RWPE1 (cell line): ENCODE measurements at regions not wholly inside any gene's neighbourhood (a gene's known extent, or its start where the extent isn't known, plus 50 kb on each side); places are given as distances from the start of the nearest gene placed in this dataset.

Experiments used
- CTCF ChIA-PET: fragments of 350-600 bp; sonication (Branson Sonifier 250); formaldehyde crosslinking; extraction: SDS; loops from one replicate; lab custom pipeline; 2021; lab: Yijun Ruan, JAX
- POLR2A ChIA-PET: fragments of 400-600 bp; formaldehyde crosslinking; extraction: SDS; loops from one replicate; lab custom pipeline; 2020; ENCODE audit warnings: antibody characterized with exemption; ENCODE audit not compliant: low non-redundant PET; lab: Yijun Ruan, JAX
- DNase-seq: peaks from one replicate; pipeline ENCODE4 v3.0.0; 2012; ENCODE audit warnings: low spot score
- H3K27ac ChIP-seq: fragments of 450-650 bp; 2 replicates; pipeline ENCODE4 v1.5.1; 2017
- TF ChIP-seq, protein P1 (sequence below): fragments of 450-650 bp; conservative IDR thresholded peaks from 2 replicates; pipeline ENCODE4 v1.5.1; 2017; ENCODE audit warnings: low read depth, mild to moderate bottlenecking

- no peak overlapping the region for H3K27ac ChIP-seq
- no peak for DNase-seq
- ChIA-PET POLR2A (no interaction called here), CTCF (no interaction called here)
- TF ChIP-seq, protein P1, sequence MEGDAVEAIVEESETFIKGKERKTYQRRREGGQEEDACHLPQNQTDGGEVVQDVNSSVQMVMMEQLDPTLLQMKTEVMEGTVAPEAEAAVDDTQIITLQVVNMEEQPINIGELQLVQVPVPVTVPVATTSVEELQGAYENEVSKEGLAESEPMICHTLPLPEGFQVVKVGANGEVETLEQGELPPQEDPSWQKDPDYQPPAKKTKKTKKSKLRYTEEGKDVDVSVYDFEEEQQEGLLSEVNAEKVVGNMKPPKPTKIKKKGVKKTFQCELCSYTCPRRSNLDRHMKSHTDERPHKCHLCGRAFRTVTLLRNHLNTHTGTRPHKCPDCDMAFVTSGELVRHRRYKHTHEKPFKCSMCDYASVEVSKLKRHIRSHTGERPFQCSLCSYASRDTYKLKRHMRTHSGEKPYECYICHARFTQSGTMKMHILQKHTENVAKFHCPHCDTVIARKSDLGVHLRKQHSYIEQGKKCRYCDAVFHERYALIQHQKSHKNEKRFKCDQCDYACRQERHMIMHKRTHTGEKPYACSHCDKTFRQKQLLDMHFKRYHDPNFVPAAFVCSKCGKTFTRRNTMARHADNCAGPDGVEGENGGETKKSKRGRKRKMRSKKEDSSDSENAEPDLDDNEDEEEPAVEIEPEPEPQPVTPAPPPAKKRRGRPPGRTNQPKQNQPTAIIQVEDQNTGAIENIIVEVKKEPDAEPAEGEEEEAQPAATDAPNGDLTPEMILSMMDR, result no peak
These were observed 327.1 kb upstream of the GIMD1 start for GRCh38 chr4:106695501-106696262.

DNA sequence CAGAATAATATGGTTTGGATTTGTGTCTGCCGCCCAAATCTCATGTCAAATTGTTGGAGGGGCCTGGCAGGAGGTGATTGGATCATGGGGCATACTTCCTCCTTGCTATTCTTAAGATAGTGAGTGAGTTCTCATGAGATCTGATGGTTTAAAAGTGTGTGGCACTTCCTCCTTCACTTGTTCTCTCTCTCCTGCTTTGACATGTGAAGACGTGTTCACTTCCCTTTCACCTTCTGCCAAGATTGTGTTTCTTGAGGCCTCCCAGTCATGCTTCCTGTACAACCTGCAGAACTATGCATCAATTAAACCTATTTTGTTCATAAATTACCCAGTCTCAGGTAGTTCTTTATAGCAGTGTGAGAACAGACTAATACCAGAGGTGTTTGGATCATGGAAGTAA, 325.7 kb upstream of the GIMD1 start:
- no peak overlapping the region for H3K27ac ChIP-seq
- ChIA-PET POLR2A (no interaction called here), CTCF (no interaction called here)
- no peak for DNase-seq
- TF ChIP-seq, protein P1, result no peak

DNA sequence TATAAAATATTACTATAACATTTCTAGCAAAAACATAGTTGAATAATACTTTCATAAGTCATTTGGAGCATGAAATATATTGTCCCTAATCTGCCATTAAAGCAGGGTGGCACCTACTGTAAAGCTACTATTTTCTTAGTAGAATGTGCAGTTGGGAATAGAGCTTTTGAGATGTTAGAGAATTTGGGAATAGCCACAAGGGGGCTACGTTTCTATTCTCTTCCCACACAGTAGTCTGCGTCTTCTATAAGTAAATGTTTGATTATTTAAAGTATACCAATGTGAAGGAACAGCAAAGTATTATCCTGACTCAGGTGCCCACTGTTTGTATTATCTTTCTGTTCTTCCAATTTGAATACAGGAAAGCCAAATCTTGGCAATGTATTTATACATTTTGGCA, 323.2 kb upstream of the GIMD1 start:
- CTCF ChIA-PET, result no interaction called here
- TF ChIP-seq, protein P1, result no peak
- no peak overlapping the region for H3K27ac ChIP-seq
- POLR2A ChIA-PET, result no interaction called here
- no peak for DNase-seq

DNA sequence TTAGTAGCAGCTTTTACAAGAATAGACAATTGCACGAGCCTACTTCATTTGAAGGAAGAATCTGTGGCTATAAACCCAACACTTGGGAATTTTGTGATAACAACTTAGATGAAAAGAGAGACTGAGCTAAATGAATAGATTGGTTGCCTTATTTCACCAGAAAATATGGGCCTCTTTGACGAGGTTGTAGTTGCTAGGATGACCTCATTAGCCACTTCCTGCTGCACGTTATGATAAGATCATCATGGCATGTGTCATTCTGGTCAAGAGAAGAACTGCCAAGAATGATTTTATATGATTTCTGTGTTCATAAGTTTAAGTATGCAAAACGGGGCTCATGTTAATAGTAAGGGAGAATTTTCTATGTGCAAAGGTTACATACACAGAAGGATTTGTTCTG, 321.9 kb upstream of the GIMD1 start:
- TF ChIP-seq, protein P1, result no peak
- no peak overlapping the region for H3K27ac ChIP-seq
- no peak for DNase-seq
- ChIA-PET CTCF (no interaction called here), POLR2A (no interaction called here)

GRCh38 chr4:106687026-106687425, 318.4 kb upstream of the GIMD1 start:
- ChIA-PET POLR2A (no interaction called here), CTCF (no interaction called here)
- no peak overlapping the region for H3K27ac ChIP-seq
- no peak for DNase-seq
- TF ChIP-seq, protein P1, result no peak

DNA sequence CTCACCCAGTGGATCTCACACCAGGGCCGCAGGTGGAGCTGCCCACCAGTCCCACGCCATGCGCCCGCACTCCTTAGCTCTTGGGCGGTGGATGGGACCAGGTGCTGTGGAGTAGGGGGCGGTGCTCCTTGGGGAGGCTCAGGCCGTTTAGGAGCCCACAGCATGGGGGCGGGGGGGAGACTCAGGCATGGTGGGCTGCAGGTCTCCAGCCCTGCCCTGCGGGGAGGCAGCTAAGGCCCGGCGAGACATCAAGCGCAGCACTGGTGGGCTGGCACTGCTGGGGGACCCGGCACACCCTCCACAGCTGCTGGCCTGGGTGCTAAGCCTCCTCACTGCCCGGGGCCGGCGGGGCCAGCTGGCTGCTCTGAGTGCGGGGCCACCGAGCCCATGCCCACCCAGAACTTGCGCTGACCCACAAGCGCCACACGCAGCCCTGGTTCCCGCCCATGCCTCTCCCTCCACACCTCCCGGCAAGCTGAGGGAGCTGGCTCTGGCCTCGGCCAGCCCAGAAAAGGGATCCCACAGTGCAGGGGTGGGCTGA, 312.9 kb upstream of the GIMD1 start:
- POLR2A ChIA-PET, result no interaction called here
- no peak for DNase-seq
- CTCF ChIA-PET, result interaction anchor here (0.5 kb wide), 1 partner anchor 127 kb away, joined by 5 read pairs; no protein-coding TSS in a partner anchor
- no peak overlapping the region for H3K27ac ChIP-seq
- TF ChIP-seq, protein P1, result no peak
